Glutamatergic neuron (in vitro differentiated cells): ENCODE measurements at regions not wholly inside any gene's neighbourhood (a gene's known extent, or its start where the extent isn't known, plus 50 kb on each side); places are given as distances from the start of the nearest gene placed in this dataset.

Source experiments
- DNase-seq: peaks from one replicate; pipeline ENCODE4 v3.0.0; 2022
- H3K27ac Mint-ChIP-seq: one replicate; pipeline ENCODE4 v1.8.0; 2020; ENCODE audit warnings: mild to moderate bottlenecking, mixed read lengths, inconsistent platforms; ENCODE audit not compliant: unreplicated experiment
- H3K27me3 Mint-ChIP-seq: one replicate; pipeline ENCODE4 v1.8.0; 2020; ENCODE audit warnings: mild to moderate bottlenecking, moderate library complexity, mixed read lengths, inconsistent platforms; ENCODE audit not compliant: unreplicated experiment
- H3K36me3 Mint-ChIP-seq: one replicate; pipeline ENCODE4 v1.8.0; 2020; ENCODE audit warnings: mild to moderate bottlenecking, mixed read lengths, inconsistent platforms; ENCODE audit not compliant: unreplicated experiment
- H3K4me1 Mint-ChIP-seq: one replicate; pipeline ENCODE4 v1.8.0; 2020; ENCODE audit warnings: mild to moderate bottlenecking, low read depth, mixed read lengths, inconsistent platforms; ENCODE audit not compliant: unreplicated experiment
- H3K4me3 Mint-ChIP-seq: one replicate; pipeline ENCODE4 v1.8.0; 2020; ENCODE audit warnings: mild to moderate bottlenecking, mixed read lengths, inconsistent platforms; ENCODE audit not compliant: unreplicated experiment
- H3K9me3 Mint-ChIP-seq: one replicate; pipeline ENCODE4 v1.8.0; 2020; ENCODE audit warnings: mild to moderate bottlenecking, moderate library complexity, mixed read lengths, inconsistent platforms; ENCODE audit not compliant: unreplicated experiment
- CTCF ChIP-seq: fragments of 200-600 bp; sonication (generic); IDR thresholded peaks from one replicate; pipeline ENCODE4 v1.5.0; 2021; ENCODE audit not compliant: partially characterized antibody, unreplicated experiment

- H3K4me3 Mint-ChIP-seq: no peak overlapping the region
- no peaks in the 10 kb centered on the region for H3K36me3 Mint-ChIP-seq
These were observed 365.9 kb downstream of the CXXC4 start for GRCh38 chr4:104128850-104129213.

GRCh38 chr4:104128031-104128849 lies 366.5 kb downstream of the CXXC4 start:
- Mint-ChIP-seq H3K27me3 (no peaks in the 10 kb centered on the region), H3K9me3 (no peaks in the 10 kb centered on the region), H3K4me3 (no peak overlapping the region), H3K4me1 (peaks cover 7% of the 10 kb centered on the region), H3K27ac (no peak overlapping the region), H3K36me3 (no peaks in the 10 kb centered on the region)
- TF ChIP-seq CTCF: no peak
- no peak for DNase-seq

More at GRCh38 chr4:104128850-104129213, 365.9 kb downstream of the CXXC4 start:
- Mint-ChIP-seq H3K27me3 (no peaks in the 10 kb centered on the region), H3K4me1 (peaks cover 7% of the 10 kb centered on the region), H3K9me3 (no peaks in the 10 kb centered on the region), H3K27ac (no peak overlapping the region)
- TF ChIP-seq CTCF: no peak
- no peak for DNase-seq

GRCh38 chr4:104123021-104123420 lies 371.7 kb downstream of the CXXC4 start:
- H3K27me3 Mint-ChIP-seq: no peaks in the 10 kb centered on the region
- H3K36me3 Mint-ChIP-seq: no peaks in the 10 kb centered on the region
- no peaks in the 10 kb centered on the region for H3K9me3 Mint-ChIP-seq
- TF ChIP-seq CTCF: no peak
- DNase-seq: no peak
- H3K27ac Mint-ChIP-seq: no peak overlapping the region
- no peak overlapping the region for H3K4me3 Mint-ChIP-seq
- no peaks in the 10 kb centered on the region for H3K4me1 Mint-ChIP-seq

GRCh38 chr4:104117776-104118175 lies 376.9 kb downstream of the CXXC4 start:
- H3K9me3 Mint-ChIP-seq: peaks cover 5% of the 10 kb centered on the region
- H3K27me3 Mint-ChIP-seq: no peaks in the 10 kb centered on the region
- H3K27ac Mint-ChIP-seq: no peak overlapping the region
- H3K4me1 Mint-ChIP-seq: no peaks in the 10 kb centered on the region
- H3K4me3 Mint-ChIP-seq: no peak overlapping the region
- DNase-seq: no peak
- no peak for TF ChIP-seq CTCF
- H3K36me3 Mint-ChIP-seq: peaks cover 15% of the 10 kb centered on the region

DNA sequence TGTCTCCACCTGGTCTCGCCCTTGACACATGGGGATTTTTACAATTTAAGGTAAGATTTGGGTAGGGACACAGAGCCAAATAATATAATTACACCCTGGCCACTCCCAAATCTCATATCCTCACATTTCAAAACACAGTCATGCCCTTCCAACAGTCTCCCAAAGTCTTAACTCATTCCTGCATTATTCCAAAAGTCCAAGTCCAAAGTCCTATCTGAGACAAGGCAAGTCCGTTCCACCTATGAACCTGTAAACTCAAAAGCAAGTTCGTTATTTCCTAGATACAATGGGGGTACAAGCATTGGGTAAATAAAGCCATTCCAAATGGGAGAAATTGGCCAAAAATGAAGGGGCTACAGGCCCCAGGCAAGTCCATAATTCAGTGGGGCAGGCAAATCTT lies 380.8 kb downstream of the CXXC4 start:
- TF ChIP-seq CTCF: no peak
- DNase-seq: no peak
- Mint-ChIP-seq H3K27me3 (no peaks in the 10 kb centered on the region), H3K9me3 (peaks cover 5% of the 10 kb centered on the region), H3K4me3 (no peak overlapping the region), H3K27ac (no peak overlapping the region), H3K36me3 (peaks cover 15% of the 10 kb centered on the region), H3K4me1 (no peaks in the 10 kb centered on the region)
